ENCODE measurements at regions not wholly inside any gene's neighbourhood (a gene's known extent, or its start where the extent isn't known, plus 50 kb on each side); places are given as distances from the start of the nearest gene placed in this dataset.

GRCh38 chr2:39925312-39925711, 146.3 kb upstream of the THUMPD2 start:
- Histone ChIP-seq H3K4me3 (no peak overlapping the region), H3K9me3 (no peaks in the 10 kb centered on the region), H3K36me3 (no peaks in the 10 kb centered on the region), H3K27me3 (no peaks in the 10 kb centered on the region), H3K27ac (replicated peaks in 1 of 4) (no peak overlapping the region), H3K4me1 (peaks cover 0 to 8% (median 3%) of the 10 kb centered on the region in 4 donors)
- 96% methylated on average over 3 of the region's 3 CpGs for WGBS
- no peak for DNase-seq (ENCODE audit: extremely low spot score)
- intact Hi-C loops (cut with DNase I), result no loop called here
- TF ChIP-seq, protein P1, sequence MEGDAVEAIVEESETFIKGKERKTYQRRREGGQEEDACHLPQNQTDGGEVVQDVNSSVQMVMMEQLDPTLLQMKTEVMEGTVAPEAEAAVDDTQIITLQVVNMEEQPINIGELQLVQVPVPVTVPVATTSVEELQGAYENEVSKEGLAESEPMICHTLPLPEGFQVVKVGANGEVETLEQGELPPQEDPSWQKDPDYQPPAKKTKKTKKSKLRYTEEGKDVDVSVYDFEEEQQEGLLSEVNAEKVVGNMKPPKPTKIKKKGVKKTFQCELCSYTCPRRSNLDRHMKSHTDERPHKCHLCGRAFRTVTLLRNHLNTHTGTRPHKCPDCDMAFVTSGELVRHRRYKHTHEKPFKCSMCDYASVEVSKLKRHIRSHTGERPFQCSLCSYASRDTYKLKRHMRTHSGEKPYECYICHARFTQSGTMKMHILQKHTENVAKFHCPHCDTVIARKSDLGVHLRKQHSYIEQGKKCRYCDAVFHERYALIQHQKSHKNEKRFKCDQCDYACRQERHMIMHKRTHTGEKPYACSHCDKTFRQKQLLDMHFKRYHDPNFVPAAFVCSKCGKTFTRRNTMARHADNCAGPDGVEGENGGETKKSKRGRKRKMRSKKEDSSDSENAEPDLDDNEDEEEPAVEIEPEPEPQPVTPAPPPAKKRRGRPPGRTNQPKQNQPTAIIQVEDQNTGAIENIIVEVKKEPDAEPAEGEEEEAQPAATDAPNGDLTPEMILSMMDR (IDR thresholded peaks at IDR 0.05), result no peak
- no peak for TF ChIP-seq POLR2A (IDR thresholded peaks at IDR 0.05; ENCODE audit: low read depth)
- TF ChIP-seq POLR2AphosphoS5 (IDR thresholded peaks at IDR 0.05), result no peak
- TF ChIP-seq EP300 (IDR thresholded peaks at IDR 0.05), result no peak

DNA sequence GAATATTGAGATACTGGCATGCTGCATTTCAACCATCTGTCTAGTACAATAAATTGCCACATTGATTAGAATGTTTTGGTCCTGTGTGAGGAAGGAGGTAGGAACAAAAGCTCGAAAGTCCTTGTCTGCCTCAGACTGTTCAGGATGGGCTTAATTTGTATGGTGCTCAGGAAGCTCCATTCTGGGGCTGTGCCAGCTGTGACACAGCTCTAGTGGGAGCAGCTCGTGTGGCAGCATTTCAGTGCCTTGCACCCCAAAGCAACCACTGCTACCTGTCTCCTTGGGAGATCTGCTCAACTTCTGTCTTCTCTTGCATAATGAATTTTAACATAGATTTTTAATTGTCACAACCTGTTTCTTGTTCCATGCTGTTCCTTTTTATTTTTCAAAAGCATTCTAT, 144.4 kb upstream of the THUMPD2 start:
- Histone ChIP-seq H3K36me3 (no peaks in the 10 kb centered on the region), H3K4me3 (no peak overlapping the region), H3K27me3 (no peaks in the 10 kb centered on the region), H3K27ac (replicated peaks in 1 of 4) (no peak overlapping the region), H3K4me1 (peaks cover 0 to 8% (median 3%) of the 10 kb centered on the region in 4 donors), H3K9me3 (no peaks in the 10 kb centered on the region)
- TF ChIP-seq POLR2AphosphoS5 (IDR thresholded peaks at IDR 0.05) (no peak), POLR2A (IDR thresholded peaks at IDR 0.05; ENCODE audit: low read depth) (no peak), EP300 (IDR thresholded peaks at IDR 0.05) (no peak)
- TF ChIP-seq, protein P1 (IDR thresholded peaks at IDR 0.05), result no peak
- intact Hi-C loops (cut with DNase I), result no loop called here
- 81% methylated on average over 2 of the region's 2 CpGs for WGBS
- DNase-seq (ENCODE audit: extremely low spot score), result no peak

GRCh38 chr2:39922679-39923405, 143.8 kb upstream of the THUMPD2 start:
- no peak for DNase-seq (ENCODE audit: extremely low spot score)
- intact Hi-C loops (cut with DNase I), result no loop called here

GRCh38 chr2:39920307-39920801, 141.3 kb upstream of the THUMPD2 start:
- WGBS, result 55% methylated on average over 4 of the region's 5 CpGs
- Histone ChIP-seq H3K4me3 (no peak overlapping the region), H3K9me3 (no peaks in the 10 kb centered on the region), H3K27ac (replicated peaks in 1 of 4) (no peak overlapping the region), H3K4me1 (peaks cover 0 to 8% (median 3%) of the 10 kb centered on the region in 4 donors), H3K36me3 (no peaks in the 10 kb centered on the region), H3K27me3 (no peaks in the 10 kb centered on the region)
- intact Hi-C loops (cut with DNase I), result no loop called here
- DNase-seq (ENCODE audit: extremely low spot score), result no peak
- TF ChIP-seq EP300 (IDR thresholded peaks at IDR 0.05), result no peak
- TF ChIP-seq POLR2AphosphoS5 (IDR thresholded peaks at IDR 0.05), result no peak
- no peak for TF ChIP-seq POLR2A (IDR thresholded peaks at IDR 0.05; ENCODE audit: low read depth)
- TF ChIP-seq, protein P1 (IDR thresholded peaks at IDR 0.05), result no peak

More at GRCh38 chr2:39922679-39923405, 143.8 kb upstream of the THUMPD2 start:
- 82% methylated on average over 5 of the region's 5 CpGs for WGBS
- Histone ChIP-seq H3K9me3 (no peaks in the 10 kb centered on the region), H3K4me1 (peaks cover 0 to 8% (median 3%) of the 10 kb centered on the region in 4 donors), H3K36me3 (no peaks in the 10 kb centered on the region), H3K27me3 (no peaks in the 10 kb centered on the region), H3K4me3 (no peak overlapping the region), H3K27ac (replicated peaks in 1 of 4) (no peak overlapping the region)
- TF ChIP-seq EP300 (IDR thresholded peaks at IDR 0.05), result no peak
- TF ChIP-seq POLR2AphosphoS5 (IDR thresholded peaks at IDR 0.05), result no peak
- TF ChIP-seq POLR2A (IDR thresholded peaks at IDR 0.05; ENCODE audit: low read depth), result no peak
- TF ChIP-seq, protein P1 (IDR thresholded peaks at IDR 0.05), result no peak

Data from esophagus muscularis mucosa (tissue), 4 donors.